ENCODE measurements at regions not wholly inside any gene's neighbourhood (a gene's known extent, or its start where the extent isn't known, plus 50 kb on each side); places are given as distances from the start of the nearest gene placed in this dataset.
"Not testable (repeated sequence)": the region's sequence is repeated elsewhere in the genome, so short reads cannot be mapped to it uniquely, and the experiment has no call there.

DNA sequence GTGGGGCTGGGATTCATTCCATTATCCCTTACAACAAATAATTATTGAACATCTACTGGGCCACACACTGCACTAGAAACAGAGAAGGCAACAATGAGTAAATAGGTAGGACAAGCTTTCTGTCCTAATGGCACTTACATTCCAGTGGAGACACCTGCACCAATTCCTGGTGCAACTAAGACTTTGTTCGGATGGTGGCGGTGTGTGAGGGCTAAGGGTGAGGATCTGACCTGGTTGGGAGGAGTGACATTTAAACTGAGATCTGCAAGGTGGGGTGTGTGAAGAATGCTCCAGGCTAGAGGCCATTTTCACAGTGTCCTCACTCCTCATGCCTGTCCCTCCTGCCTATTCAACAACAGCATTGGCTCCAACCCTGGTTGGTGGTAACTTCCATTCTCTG is 510.0 kb downstream of the XYLT1 start:
- no peak for DNase-seq

GRCh38 chr16:16966439-16966838 is 504.3 kb downstream of the XYLT1 start:
- DNase-seq = no peak

DNA sequence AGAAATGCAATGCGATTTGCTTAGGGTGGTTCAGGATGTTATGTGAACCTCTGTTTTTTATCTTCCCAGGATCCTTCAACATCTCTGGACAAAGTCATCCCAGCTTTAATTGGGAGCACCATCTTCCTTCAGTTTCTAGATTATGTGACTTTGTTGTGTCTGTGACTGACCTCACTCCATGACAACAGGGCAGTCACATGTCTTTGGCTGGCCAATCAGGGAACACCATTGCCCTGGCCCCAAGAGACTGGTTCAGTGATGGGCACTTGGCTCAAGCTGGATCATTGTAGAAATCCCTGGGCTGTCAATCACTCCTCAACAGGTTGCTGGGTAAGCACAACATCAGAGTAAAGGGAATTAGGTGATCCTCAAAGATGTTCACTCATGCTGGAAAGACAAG is 499.7 kb downstream of the XYLT1 start:
- DNase-seq = no peak

DNA sequence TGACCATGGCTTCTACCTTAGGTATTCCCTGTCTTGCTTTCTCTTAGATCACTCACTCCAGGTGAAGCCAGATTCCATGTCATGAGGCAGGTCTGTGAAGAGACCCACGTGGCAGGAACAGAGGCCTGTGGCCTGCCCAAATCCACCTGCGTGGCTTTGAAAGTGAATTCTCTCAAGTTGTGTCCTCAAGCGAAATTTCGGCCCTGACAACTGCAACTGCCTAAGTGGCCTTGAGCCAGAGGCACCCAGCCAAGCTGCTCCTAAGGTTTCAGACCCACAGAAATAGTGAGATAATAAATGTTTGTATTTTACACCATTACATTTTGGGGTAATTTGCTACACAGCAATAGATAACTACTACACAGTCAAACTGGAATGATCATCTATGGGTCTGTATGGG is 497.9 kb downstream of the XYLT1 start:
- DNase-seq = no peak

- DNase-seq = no peak
Observed at GRCh38 chr16:16973707-16974591, 496.8 kb downstream of the XYLT1 start.

- no peak for DNase-seq
Observed at GRCh38 chr16:16982614-16983013, 488.1 kb downstream of the XYLT1 start.

GRCh38 chr16:16983582-16983981 is 487.2 kb downstream of the XYLT1 start:
- DNase-seq = no peak

DNA sequence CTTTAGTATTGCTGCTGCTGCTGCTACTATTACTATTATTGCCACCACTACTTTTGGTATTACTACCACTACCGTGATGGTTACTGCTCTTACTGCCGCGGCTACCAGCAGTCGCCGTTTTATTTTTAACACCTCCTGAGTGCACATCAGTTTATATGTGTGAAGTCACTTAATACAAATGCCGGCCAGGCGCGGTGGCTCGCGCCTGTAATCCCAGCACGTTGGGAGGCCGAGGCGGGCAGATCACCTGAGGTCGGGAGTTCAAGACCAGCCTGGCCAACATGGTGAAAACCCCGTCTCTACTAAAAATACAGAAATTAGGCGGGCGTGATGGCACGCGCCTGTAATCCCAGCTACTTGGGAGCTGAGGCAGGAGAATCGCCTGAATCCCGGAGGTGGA is 486.7 kb downstream of the XYLT1 start:
- not testable (repeated sequence) for DNase-seq

DNA sequence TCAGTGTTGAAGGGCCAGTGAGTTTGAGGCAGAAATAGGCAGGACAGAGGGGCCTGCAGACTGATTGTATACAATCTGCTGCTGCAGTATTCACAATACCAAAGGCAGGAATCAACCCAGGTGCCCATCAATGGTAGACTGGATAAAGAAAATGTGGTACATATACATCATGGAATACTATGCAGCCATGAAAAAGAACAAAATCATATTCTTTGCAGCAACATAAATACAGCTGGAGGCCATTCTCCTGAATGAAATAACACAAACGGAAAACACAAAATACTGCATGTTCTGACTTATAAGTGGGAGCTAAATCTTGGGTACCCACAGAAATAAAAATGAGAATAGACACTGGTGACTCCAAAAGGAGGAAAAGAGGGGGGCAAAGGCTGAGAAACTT is 485.1 kb downstream of the XYLT1 start:
- DNase-seq = no peak

DNA sequence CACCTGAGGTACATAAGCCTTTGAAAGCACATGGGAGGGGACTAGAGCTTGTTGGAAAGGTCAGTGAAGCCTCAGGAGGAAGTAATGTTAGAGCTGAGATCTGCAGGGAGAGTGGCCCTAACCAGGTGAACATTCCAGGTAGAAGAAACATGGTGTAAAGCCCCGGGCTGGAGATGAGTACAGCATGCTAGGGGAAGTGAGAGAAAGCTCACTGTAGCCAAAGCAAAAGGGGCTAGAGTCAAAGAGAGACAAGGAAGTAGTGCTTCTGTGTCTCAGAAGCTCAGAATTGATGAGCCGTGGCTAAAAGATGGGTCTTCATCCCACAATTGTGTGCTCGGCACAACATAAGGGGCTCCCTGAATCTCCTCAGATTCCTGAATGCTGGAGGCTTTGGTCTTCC is 481.8 kb downstream of the XYLT1 start:
- DNase-seq = no peak

DNA sequence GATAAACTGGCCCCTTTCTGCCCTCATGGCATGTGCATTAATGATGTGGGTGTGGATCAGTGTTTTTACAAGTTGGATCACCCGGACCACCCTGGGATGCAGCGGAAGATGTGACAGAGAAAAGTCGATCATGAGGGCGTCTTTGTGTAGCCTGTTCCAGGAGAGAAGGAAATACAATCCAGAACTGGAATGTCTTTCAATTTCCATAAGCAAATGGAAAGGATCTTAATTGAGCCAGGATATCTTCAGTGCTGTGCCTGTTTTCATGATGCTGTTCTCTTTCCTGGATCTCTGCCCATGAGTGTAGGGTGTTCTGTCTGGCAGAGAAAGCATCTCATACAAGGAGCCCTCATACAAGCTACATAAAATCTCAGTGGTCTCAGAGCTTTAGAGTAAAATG is 481.4 kb downstream of the XYLT1 start:
- DNase-seq = no peak

DNA sequence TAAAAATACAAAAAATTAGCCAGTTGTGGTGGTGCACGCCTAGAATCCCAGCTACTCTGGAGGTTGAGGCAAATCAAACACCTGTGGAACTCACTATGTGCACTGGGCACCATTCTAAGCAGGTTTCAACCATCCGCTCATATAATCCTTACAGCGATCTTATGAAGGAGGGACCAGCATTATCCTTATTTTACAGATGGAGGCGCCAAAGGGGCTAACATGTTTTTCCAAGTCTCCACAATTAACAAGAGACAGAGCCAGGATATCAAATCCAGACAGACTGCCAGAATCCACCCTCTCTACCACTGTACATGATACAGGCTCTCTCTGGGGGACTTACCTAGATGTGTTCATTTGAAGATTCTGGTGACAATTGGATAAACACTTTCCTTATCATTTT is 479.0 kb downstream of the XYLT1 start:
- no peak for DNase-seq

- DNase-seq = no peak
Observed at GRCh38 chr16:16992975-16993765, 477.6 kb downstream of the XYLT1 start.

DNA sequence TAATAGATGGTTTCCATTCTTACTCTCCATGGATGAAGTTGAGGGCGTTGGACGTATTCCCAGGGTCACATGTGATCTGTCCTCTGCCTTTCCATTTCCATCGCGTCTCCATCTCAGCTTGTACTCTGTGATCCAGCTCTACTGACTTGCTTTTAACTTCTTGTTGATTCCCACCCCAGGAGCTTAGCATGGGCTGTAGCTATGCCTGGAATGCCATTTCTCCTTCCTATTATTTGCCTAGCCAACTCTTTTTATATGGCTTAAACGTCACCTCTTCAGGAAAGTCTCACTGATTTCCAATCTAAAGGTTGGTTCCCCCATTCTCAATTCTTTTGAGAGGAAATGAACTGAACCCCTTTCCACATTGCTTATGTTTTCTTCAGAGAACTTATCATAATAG is 475.9 kb downstream of the XYLT1 start:
- DNase-seq = no peak

- DNase-seq = no peak
Observed at GRCh38 chr16:16996827-16997226, 473.9 kb downstream of the XYLT1 start.

- no peak for DNase-seq
Observed at GRCh38 chr16:16997349-16997748, 473.4 kb downstream of the XYLT1 start.

GRCh38 chr16:17001471-17001870 is 469.3 kb downstream of the XYLT1 start:
- DNase-seq = no peak

- no peak for DNase-seq
Observed at GRCh38 chr16:17002565-17002964, 468.2 kb downstream of the XYLT1 start.

DNA sequence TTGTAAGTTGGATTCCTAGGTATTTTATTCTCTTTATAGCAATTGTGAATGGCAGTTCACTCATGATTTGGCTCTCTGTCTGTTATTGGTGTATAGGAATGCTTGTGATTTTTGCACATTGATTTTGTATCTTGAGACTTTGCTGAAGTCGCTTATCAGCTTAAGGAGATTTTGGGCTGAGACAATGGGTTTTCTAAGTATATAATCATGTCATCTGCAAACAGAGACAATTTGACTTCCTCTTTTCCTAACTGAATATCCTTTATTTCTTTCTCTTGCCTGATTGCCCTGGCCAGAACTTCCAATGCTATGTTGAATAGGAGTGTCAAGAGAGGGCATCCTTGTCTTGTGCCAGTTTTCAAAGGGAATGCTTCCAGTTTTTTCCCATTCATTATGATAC is 464.8 kb downstream of the XYLT1 start:
- DNase-seq = not testable (repeated sequence)

DNA sequence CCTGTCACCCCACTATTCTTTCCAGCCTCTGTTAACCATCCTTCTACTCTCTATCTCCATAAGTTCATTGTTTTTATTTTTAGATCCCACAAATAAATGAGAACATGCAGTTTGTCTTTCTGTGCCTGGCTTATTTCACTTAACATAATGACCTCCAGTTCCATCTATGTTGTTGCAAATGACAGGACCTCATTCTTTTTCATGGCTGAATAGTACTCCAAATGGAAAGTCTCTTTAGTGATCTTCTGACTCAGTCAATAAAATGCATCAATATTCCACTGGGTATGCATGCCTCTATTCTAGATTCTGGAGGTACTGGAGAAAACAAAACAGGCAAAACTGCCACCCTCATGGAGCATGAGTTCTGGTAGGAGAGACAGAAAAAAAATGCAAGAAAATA is 459.0 kb downstream of the XYLT1 start:
- DNase-seq = no peak

DNA sequence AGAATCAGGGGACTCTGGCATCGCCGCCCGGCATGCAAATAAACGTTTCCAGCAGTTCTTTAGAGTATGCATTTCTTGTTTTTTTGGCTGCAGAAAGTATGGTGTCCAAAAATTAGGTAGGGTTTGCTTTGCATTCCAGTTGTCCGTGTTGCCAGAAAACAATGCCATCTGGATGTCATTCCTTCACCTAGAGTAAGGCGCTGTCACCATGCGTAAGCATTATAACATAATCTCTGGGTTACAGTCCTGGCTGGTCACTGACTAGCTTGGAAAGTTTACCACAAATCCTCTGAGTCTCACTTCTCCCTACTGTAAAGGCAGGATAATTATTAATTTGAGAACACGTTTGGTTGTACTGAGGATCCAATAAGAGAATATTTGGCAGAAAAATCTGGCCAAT is 457.7 kb downstream of the XYLT1 start:
- DNase-seq = no peak

DNA sequence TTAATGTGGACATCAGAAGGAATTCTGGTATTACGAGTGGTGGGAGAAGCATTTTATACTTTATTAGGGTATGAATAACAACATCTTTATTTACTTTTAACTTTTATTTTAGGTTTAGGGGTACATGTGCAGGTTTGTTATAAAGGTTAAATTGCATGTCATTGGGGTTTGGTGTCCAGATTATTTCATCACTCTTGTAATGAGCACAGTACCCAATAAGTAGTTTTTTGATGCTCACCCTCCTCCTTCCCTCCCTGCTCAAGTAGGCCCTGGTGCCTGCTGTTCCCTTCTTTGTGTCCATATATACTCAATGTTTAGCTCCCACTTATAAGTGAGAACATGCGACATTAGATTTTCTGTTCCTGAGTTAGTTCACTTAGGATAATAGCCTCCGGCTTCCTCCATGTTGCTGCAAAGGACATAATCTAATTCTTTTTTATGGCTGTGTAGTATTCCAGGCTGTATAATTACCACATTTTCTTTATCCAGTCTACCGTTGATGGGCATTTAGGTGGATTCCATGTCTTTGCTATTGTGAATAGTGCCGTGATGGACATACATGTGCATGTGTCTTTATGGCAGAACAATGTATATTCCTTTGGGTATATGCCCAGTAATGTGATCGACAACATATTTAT is 456.2 kb downstream of the XYLT1 start:
- DNase-seq = no peak

GRCh38 chr16:17015702-17016101 is 455.1 kb downstream of the XYLT1 start:
- no peak for DNase-seq

DNA sequence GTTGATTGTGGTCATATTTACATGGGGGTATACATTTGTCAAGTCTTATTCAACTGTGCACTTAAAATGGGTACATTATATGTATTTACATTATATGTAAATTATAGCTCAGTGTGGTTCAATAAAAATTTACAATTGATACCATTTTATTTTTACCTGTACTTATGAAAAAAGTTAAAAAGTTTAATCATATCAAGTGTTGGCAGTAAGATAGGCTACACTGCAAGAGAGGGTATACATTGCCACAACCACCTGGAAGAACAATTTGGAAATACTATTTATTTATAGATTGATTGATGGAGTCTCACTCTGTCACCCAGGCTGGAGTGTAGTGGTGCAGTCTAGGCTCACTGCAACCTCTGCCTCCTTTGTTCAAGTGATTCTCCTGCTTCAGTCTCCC is 453.3 kb downstream of the XYLT1 start:
- DNase-seq = no peak
